Fibroblast of peridontal ligament (primary cell): ENCODE measurements at regions not wholly inside any gene's neighbourhood (a gene's known extent, or its start where the extent isn't known, plus 50 kb on each side); places are given as distances from the start of the nearest gene placed in this dataset.
"Not testable (repeated sequence)": the region's sequence is repeated elsewhere in the genome, so short reads cannot be mapped to it uniquely, and the experiment has no call there.

ENCODE experiments used
- DNase-seq: peaks from one replicate; pipeline ENCODE4 v3.0.0-alpha.2; 2010; ENCODE audit errors: extremely low read depth

DNA sequence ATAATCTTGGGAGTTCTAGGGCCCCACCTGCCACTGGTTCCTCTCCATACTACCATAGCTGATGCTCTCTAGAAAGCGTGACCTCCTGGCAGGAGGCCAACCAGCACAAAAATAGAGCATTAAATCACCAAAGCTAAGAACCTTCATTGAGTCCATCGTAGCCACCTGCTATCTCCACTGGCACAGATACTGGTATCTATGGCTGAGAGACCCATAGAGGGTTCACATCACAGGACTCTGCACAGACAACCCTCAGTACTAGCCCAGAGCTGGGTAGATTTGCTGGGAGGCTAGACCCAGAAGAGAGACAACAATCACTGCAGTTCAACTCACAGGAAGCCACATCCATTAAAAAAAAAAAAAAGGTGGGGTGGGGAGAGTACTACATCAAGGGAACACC, 509.1 kb downstream of the DTWD2 start:
- DNase-seq = no peak

DNA sequence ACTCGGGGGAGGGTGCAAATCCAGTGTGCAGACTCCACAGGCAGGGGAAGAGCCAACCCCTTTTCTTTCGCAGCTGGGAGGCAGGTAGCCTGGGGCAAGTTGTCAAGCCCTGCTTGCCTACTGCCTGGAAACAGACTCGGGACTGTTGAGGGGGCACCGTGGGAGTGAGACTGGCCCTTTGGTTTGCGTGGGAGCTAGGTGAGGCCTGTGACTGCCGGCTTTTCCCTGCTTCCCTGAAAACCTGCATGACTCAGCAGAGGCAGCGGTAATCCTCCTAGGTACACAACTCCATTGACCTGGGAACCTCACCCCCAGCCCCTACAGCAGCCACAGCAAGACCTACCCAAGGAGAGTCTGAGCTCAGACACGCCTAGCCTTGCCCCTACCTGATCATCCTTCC, 509.5 kb downstream of the DTWD2 start:
- DNase-seq = no peak

DNA sequence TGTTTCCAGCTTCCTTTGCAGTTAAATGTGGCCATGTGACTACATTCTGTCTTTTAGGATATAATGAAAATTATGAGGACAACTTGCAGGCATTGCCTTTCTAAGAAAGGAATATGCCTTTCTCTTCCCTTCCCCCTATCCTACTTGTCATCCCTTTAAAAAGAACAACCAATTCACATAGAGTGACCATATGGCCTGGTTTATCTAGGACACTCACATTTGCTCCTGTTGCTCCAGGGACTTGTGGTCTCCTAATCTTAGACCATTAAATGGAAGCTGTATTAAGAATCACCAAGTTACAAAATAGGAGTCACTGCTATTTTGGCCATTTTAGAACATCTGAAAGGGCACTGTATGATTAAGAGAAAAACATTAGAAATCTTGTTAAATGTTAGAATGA, 520.3 kb downstream of the DTWD2 start:
- no peak for DNase-seq

DNA sequence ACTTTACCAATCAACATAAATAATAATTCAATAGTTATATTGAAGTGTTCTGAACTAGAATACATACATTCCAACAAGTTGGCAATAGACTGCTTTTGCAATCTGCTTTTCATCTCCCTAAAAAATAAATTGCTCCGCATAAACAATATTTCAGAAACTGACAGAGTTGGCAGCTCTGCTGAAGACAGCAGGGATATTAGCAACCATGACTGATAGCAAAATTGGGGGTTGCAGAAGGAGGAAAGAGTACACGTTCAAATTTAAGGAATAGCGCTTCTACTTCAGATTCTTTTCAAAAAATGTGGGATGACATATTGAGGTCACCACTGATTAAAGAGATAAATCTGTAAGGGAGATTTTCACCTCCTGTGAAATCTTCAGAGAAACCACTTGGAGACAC, 521.2 kb downstream of the DTWD2 start:
- no peak for DNase-seq

DNA sequence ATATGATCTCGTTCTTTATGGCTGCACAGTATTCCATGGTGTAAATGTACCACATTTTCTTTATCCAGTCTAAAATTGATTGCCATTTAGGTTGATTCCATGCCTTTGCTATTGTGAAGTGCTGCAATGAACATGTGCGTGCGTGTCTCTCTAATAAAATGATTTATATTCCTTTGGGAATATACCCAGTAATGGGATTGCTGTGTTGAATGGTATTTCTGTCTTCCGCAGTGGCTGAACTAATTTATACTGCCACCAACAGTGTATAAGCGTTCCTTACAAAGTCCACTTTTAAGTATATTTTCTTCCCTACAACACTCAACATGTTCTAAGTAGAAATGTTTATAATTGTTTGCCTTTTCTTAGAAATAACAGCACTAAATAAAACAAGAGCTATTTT, 521.9 kb downstream of the DTWD2 start:
- DNase-seq = no peak

DNA sequence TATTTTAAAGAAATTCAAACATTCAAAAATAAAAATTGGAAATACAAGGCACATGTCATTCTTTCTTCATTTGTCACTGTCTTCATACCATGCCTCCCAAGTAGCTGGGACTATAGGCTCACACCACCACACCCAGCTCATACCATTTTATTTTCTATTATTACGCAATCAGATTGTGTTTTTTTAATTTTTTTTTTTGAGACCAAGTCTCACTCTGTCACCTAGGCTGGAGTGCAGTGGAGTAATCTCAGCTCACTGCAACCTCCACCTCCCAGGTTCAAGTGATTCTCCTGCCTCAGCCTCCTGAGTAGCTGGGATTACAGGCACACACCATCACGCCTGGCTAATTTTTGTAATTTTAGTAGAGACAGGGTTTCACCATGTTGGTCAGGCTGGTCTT, 526.1 kb downstream of the DTWD2 start:
- not testable (repeated sequence) for DNase-seq

DNA sequence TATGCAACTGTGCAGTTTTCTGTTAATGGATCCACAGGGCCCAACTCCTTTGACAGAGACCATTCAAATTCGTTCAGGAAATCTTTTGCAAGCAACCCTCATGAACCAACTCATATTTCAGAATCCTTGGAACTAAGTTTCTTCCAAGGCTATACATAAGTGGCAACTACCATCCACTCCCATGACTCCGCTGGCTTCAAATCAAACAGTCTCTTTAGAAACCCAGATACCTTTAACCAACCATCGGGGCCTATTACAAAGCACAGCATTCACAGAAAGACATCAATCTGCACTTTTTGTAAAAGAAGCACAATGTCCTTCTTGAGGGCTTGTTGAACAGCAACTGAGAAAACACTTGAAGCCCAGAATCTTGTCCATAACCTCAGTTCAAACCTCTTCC, 526.9 kb downstream of the DTWD2 start:
- DNase-seq = no peak

DNA sequence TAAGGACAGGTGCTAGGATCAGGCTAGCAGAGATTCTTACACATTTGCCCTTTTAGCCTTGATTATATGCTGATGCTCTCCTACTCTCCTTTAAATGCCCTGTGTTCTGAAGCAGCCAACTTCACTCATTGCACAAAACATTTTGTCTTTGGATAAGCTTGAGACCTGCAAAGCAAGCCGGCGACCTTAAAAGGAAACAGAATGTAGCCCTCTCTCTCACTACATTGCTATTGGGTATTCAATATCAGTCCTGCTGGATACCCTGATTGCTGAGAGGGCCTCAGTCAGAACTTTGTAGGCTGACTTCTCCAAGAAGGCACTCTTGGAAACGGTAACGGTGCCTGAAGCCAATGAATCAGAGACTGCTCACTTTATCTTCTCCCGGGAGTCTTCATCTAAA, 528.9 kb downstream of the DTWD2 start:
- DNase-seq = no peak

DNA sequence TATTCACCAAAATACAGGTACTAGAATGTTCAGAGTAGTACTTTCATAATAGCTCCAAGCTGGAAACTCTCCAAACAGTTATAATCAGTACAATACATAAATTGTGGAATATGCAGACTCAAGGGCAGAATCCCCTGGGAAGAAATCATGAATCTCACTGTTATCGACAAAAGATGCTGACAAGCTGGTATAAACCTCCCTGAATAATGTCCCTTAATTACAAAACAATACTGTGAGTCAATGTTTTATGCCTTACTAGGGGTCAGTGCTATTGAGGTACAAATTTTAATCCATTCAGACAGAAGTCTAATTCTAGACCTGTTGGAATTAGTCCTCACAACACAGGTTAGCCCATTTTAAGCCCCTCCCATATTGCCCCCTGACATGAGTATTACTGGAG, 532.3 kb downstream of the DTWD2 start:
- DNase-seq = no peak

DNA sequence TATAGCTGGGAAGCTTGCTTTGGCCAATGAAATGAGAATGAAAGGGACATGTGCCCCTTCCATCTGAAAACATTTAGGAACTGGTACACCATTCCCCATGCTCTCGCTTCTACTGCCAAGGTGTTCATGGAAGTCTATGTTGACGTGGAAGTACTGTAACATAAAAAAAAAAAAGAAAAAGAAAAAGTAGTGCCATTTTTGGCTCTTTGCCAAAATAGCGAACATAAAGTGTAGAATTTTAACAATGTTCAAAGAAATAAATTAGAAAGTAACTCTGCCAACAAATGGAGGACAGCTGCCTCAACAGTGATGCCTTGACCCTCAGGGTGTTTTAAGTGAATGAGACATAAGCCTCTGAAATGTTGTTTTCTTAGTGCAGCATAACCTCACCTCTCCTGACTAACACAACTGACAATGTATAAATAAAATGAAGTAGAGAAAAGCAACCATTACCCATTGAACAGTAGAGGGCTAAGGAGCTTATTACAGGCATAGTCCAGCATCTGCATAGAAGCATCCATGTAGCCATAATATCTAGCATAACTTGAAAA, 536.6 kb downstream of the DTWD2 start:
- no peak for DNase-seq

DNA sequence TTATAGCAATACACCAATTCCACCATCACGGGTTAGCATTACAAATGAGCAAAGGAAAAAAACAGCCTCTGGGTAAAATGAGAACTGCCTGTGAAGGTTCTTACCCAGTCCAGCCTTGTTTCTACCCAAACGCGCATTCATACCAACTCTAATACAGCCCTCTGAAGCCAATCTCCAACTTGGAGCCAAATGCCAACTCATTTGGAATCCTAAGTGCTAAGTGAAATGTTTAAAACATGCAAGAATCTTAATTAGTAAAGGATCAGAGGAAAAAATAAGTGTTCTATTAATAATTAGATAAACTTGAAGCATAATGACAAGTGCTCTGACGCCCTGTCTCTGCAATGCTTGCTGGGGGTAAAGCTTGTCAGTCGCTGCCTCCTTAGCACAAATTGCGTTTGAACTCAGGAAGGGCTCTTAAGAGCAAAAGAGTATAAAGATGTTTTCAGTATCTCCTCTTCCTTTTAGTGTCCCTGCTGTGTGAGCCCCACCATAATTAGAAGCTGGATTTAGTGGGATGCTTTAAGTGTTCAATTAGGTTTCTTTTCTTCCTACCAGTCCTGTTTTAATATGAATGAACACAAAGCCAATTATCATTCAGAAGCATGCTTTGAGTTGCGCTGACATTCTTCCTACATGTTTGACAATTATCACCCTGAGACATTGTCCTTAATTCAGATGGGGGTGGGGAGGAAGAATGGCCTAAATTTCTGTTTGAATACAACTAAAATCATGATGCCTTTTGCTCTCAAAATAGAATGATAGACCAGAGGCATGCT, 537.6 kb downstream of the DTWD2 start:
- DNase-seq = no peak

DNA sequence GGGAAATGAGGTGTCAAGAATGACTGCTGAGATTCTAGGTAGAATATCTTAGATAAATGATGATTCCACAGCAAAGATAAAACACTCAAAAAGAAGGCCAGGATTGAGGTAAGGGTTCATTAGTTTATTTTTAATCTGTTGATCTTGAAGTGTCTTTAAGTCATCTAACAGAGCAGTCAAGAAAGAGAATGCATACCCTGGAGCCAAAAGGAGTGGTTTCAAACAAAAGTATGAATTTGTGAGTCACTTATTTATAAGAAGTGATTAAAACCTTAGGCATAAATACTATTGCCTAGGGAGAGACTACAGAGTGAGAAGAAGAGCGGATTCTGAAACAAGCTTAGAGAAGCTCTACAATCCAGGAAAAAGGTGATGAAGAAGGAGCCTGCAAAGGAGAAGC, 541.0 kb downstream of the DTWD2 start:
- DNase-seq = no peak

DNA sequence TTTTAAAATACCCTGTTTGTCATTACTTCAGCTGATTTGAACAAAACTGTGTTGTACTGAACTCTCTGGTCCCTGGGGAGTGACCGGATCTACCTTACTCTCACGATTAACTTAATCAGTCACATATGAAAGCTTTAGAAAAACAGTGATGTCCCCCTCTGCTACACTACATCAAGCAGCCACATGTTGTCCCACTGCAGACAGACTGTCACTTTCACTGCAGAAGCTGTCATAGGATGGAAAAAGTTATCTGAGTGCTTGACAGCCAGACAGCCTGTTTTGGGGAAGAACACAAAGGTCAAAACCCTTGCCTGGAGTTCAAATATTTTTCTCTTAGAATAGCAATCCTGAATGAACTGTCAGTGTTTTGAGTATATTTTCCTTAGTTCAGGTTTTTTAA, 546.4 kb downstream of the DTWD2 start:
- no peak for DNase-seq

DNA sequence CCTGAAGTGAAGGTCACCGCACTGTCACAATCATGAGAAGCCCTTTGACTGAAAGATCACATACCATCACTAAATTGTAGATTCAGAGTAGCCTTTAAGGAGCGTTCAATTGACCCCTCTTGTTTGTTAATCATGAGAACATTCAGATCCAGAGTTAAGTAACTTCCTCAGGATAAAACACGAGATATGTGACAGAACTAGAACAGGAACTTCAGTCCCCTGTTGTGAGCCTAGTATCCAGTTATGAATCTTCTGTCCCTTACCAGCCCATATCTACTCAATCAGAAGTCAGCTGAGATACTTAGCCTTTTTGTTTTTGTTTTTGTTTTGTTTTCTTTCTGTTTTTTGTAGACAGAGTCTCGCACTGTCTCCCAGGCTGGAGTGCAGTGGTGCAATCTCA, 547.3 kb downstream of the DTWD2 start:
- no peak for DNase-seq

DNA sequence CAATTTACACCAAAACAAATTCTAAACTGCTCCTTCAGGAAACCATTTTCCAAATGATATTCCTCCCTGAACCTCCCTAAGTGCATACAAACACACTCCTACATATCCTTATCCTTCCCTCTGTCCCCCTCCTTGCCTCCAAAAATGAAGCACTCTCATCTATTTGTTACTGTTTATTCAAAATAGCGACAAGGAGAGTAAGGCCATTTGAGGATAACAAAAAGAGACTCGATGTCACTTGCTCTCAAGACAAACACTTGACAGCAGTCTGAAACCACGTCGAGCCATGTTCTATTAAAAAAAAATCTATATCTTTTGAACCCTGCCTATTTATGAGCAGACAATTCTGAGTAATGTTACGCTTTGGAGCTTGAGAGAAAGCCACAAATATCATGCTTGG, 547.9 kb downstream of the DTWD2 start:
- no peak for DNase-seq

DNA sequence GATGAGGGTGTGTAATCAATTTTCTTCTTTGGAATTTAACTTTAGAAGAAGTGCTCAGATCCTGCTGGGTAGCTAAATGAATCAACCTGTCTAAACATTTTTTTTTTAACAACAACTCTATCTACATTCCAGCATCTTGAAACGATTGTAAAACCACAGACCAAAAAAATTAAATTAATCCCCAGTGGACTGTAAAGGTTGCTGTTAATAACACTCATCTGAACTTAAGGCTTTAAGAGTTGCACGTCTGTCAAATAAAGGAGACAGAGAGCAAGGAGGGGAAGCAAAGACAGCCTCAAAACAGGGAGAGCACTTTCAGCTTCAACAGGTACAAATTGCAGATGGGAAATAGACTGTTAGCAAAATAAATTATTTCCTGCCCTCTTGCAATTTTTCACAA, 548.5 kb downstream of the DTWD2 start:
- peak; percentile 45 for DNase-seq

DNA sequence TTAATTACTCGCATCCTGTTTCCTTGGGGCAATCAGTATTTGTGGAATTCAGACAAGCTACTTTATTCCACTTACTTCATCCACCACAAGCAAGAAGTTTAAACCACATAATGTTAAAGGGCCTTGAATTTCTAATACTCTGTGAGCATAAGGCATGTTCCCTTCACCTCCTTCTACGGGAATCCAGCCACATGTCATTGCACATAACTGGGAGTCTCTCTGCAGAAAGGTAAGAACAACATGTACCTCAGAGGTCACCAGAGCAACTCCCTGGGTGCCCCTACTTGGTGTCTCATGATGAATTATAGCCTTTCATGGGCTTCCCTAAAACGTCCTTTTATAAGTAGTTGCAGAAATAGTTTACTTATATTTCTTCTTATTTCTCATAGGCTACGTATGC, 553.2 kb downstream of the DTWD2 start:
- DNase-seq = no peak

DNA sequence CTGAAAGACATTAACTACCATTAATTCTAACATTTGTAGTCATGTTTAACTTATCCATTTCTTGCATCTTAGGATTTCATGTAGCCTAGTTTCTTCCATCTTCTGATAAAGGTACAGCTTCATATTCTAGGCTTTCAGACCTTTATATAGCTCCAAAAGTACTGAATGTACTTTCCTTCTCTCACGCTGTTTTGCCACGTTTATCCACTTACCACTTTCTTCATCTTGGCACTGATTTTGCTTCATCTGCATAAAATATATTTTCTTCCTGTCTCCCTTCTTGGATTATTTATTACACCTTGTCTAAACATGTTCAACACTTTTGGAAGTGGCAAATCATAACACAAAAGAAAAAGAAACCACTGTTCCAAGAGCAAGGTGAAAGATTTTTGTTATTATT, 553.8 kb downstream of the DTWD2 start:
- DNase-seq = no peak

DNA sequence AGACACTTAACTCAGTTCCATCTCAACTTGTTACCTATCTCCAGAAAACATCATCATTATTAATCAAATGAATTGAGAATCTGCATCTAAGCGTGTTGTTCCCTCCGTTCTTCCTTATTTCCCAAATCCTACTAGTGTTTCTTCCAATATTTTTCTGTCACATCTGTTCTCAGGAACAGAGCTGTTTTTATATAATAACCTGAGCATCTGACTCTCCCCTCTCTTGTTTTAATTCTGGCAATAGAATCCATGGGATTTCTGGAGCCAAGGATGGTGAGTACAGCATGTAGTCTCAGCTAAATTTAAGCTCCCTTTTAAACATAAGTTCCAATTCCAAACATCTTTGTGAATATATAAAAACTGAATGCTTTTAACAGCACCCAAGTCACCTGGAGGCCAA, 558.3 kb downstream of the DTWD2 start:
- no peak for DNase-seq

DNA sequence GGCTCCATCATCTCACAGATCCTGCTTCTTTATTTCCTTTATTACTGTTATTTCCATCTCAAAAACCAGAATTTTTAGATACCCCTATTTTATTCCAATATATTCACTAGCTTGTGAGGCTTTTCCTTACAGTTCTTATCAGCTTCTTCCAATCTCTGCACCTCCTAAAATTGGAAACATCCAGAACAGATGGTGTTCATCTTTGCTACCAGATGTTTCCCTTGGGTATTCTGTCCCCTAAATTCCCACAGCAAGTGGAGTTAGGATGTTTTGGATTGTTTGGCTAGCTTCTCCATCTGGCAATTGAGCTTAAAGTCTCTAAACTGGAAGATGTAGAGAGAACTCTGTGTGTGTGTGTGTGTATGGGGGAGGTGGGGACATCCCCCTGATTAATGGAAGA, 580.4 kb downstream of the DTWD2 start:
- peak; percentile 2 for DNase-seq

DNA sequence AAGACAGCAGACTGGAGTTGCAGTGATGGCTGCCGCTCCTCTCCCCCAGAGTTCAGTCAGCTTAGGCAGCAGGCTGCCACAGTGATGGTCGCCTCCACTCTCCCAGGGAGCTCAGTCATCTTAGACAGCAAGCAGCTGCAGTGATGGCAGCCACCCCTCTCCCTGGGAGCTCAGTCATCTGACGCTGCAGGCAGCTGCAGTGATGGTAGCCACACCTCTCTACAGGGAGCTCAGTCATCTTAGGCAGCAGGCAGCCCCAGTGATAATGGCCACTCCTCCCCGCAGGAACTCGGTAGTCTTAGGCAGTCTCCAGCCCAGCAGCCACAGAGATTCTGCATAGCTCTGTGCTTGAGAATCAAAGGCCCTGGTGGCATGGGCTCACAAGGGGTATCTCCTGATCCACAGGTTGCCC, 582.7 kb downstream of the DTWD2 start:
- DNase-seq = no peak

DNA sequence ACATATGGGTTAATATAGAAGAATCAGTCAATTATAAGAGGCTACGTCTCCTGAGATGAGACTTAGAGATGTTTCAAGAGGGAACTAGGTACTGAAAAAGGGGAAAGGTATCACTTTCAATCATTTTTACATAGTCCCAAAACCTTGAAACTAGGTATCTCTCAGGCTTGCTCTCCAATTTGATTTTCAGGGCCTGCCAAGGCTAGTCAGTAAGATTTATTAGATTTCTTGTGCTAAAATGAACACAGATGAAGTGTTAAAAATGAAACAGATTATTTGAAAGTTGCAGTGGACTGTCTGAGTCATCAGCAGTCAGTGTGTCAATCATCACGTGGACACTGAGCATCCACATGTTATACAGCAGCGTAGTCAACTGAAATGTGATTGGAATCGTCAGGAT, 591.1 kb downstream of the DTWD2 start:
- no peak for DNase-seq

DNA sequence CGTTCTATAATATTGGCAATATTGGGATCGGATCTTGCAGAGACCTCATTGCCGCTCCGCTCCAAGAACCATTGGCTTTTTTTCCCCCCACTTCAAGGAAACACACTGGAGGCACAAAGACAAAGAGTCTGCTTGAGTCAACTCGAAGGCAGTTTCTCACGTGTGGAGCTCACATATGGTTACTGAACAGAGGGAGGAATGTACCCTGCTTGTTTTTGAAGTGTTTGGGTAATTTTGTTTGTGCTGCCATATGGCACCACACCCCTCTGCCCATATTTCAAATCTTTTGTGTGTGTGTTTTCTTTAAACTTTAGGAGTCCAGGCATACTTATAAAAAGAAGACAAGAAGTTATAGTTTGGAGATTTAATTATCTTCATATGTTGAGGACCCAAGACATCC, 595.9 kb downstream of the DTWD2 start:
- no peak for DNase-seq

DNA sequence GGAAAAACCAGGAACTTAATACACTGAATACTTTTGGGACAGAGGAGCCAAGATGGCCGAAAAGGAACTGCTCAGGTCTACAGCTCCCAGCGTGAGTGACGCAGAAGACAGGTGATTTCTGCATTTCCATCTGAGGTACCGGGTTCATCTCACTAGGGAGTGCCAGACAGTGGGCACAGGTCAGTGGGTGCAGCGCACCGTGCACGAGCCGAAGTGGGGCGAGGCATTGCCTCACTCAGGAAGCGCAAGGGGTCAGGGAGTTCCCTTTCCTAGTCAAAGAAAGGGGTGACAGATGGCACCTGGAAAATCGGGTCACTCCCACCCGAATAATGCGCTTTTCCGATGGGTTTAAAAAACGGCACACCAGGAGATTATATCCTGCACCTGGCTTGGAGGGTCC, 605.4 kb downstream of the DTWD2 start:
- not testable (repeated sequence) for DNase-seq
